ENCODE measurements at regions not wholly inside any gene's neighbourhood (a gene's known extent, or its start where the extent isn't known, plus 50 kb on each side); places are given as distances from the start of the nearest gene placed in this dataset.

GRCh38 chr9:79962150-79962549 lies 390.4 kb downstream of the TLE4 start:
- TF ChIP-seq EZH2 (IDR thresholded peaks at IDR 0.05; ENCODE audit: borderline replicate concordance, low read length) = no peak
- no peak for TF ChIP-seq CTCF (conservative IDR thresholded peaks at IDR 0.05 in 1 of 2, IDR thresholded peaks at IDR 0.05 in 1 of 2; ENCODE audit: extremely low read depth in 1 of 2, insufficient read depth in 1 of 2, low read depth in 1 of 2, low read length in 2 of 2)

Data from mammary epithelial cell (primary cell).